Adrenal gland (tissue), 9 donors: ENCODE measurements at regions not wholly inside any gene's neighbourhood (a gene's known extent, or its start where the extent isn't known, plus 50 kb on each side); places are given as distances from the start of the nearest gene placed in this dataset.
"Not testable (repeated sequence)": the region's sequence is repeated elsewhere in the genome, so short reads cannot be mapped to it uniquely, and the experiment has no call there.

Source experiments
- DNase-seq, 7 donors: peaks; one replicate each; pipeline ENCODE4 v3.0.0-alpha.2; 2019 to 2020
- H3K27ac ChIP-seq, 5 donors: fragments of 200-600 bp; sonication (generic) in 4 of 5; 1 replicate in 3 of 5; 2 replicates in 2 of 5; pipeline versions ENCODE4 v1.5.1 to v1.8.0; 2016 to 2020; ENCODE audit warnings: mild to moderate bottlenecking in 1 of 5
- H3K27me3 ChIP-seq: fragments of 200-600 bp; 2 replicates; pipeline ENCODE4 v1.8.0; 2021
- H3K36me3 ChIP-seq, 2 donors: fragments of 200-600 bp; replicated peaks in 1 of 2; 1 replicate in 1 of 2; 2 replicates in 1 of 2; pipeline versions ENCODE4 v1.5.1 to v1.8.0; 2018 to 2022
- H3K4me1 ChIP-seq, 2 donors: fragments of 200-600 bp; replicated peaks in 1 of 2; 1 replicate in 1 of 2; 2 replicates in 1 of 2; pipeline versions ENCODE4 v1.5.1 to v1.8.0; 2018 to 2021
- H3K4me3 ChIP-seq, 4 donors: fragments of 200-600 bp; sonication (generic) in 3 of 4; one replicate each; pipeline ENCODE4 v1.5.1; 2016 to 2018
- H3K9me3 ChIP-seq, 3 donors: fragments of 200-600 bp; sonication (generic) in 1 of 3; replicated peaks in 1 of 3; 1 replicate in 2 of 3; 2 replicates in 1 of 3; pipeline versions ENCODE4 v1.5.1 to v1.8.0; 2016 to 2021
- WGBS, 4 donors: extraction: QIAGEN DNeasy Blood & Tissue Kit in 2 of 4; methylation state at CpG; one replicate each; pipeline versions ENCODE4 v1.1.5 to v1.1.7; 2013 to 2017; 5-methylcytosine and 5-hydroxymethylcytosine counted together
- intact Hi-C, 2 donors: fragments of 100-400 bp; cut with DNase I; formaldehyde crosslinking; loops; one replicate each; pipeline versions ENCODE4 v1.14.1 to v1.15.0; 2022 to 2023
- TF ChIP-seq, protein P1 (sequence below), 6 experiments: fragments of 450-650 bp in 4 of 6; fragments of 200-600 bp in 2 of 6; sonication (generic) in 1 of 6; IDR thresholded peaks; 1 replicate in 5 of 6; 2 replicates in 1 of 6; pipeline versions ENCODE4 v1.5.1 to v1.8.0; 2016 to 2021; ENCODE audit warnings: antibody characterized with exemption in 6 of 6, mild to moderate bottlenecking in 2 of 6, moderate library complexity in 1 of 6
- donor health status: healthy with polysubstance abuse.
- donor health status: Bipolar disorder and iron deficiency.
- donor health status: DM: yes; HTN: yes; CAD: no.
- donor health status: DM: no; HTN: no; CAD: no.
- donor health status: DM: no; HTN: no; CAD: no.

DNA sequence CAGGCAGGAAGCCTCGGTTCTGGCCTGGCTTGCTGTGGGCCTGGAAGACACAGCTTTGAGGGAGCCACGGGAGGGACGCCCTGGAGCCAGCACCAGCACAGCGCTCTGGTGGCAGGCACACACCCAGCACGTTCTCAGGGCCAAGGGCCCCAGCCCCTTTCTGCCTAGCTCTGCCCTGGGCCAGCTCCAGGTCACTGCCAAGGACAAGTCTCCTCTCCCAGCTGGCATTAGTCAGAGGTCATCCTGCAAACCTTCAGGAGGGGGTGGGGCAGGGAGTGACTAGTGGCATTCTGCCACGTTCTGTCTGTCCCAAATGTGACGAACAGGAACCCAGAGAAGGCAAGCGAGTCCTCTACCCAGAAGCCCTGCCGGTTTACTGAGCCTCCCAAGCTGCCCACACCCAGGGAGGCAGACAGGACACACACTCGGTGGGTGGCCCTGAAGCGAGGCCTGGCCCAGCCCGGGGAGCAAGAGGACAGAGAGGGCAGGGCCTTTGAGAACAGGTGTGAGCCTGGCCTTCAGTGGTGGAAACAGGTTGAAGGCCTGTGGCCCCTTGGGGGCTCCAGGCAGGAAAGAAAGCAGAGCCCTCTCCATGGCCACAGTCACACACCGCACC, 528.0 kb downstream of the TP53TG3F start:
- peak overlapping the region in 1 of 5 donors; percentile 40 for H3K27ac ChIP-seq
- H3K27me3 ChIP-seq, H3K4me1 ChIP-seq, H3K9me3 ChIP-seq, intact Hi-C loops, H3K36me3 ChIP-seq, H3K4me3 ChIP-seq: not testable (repeated sequence)
- WGBS, 4 donors: 31 to 32% methylated on average over 4 to 7 of the region's 13 CpGs; no CpG with 5 or more reads in 2 of the 4 donors
- peak in 5 of 7 donors; percentile 7 to 52 (median 29) for DNase-seq

DNA sequence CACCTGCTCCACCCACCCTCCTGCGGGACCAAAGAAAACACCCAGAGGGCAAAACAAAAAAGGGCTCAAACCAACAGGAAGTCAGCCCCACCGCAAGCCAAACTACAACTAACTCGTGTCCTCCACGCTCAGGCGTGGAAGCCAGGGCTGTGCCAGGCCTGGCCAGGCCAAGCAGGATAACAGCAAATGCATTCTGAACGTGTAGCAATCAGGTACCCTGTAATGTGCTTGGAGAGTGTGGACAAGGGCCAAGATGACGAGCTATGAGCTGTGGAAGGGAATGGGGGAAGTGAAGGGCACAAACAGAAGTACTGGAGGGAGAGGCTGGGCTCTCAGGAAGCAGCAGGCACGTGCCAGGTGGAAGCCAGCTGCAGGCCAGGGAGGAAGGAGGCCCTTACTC, 528.6 kb downstream of the TP53TG3F start:
- H3K27ac ChIP-seq, DNase-seq, H3K27me3 ChIP-seq, H3K4me1 ChIP-seq, H3K9me3 ChIP-seq, H3K36me3 ChIP-seq, H3K4me3 ChIP-seq, intact Hi-C loops: not testable (repeated sequence)
- WGBS, 4 donors: no CpG with 5 or more reads among the region's 8 CpGs

DNA sequence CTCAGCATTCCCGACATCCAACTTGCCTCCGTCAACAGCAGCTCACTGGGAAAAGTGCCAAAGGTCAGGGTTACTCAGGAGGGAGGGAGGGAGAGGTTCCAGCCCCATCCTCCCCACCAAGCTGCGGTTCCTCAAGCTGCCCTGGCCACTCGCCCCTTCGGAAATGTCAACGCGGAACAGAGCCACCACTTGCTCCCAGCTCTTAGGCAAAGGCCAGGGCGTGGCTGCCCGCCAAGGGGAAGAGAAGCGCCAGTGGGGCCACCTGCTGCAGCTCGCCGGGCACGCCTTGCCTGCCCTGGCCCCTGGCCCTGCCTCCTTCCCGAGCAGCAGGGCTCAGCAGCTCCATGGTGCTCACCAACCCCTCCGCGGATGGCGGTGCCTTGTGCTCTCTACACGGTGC, 531.1 kb downstream of the TP53TG3F start:
- H3K36me3 ChIP-seq, H3K27me3 ChIP-seq, H3K9me3 ChIP-seq, H3K4me1 ChIP-seq, H3K27ac ChIP-seq, DNase-seq, H3K4me3 ChIP-seq, intact Hi-C loops: not testable (repeated sequence)
- whole genome bisulfite sequencing, 4 donors: no CpG with 5 or more reads among the region's 18 CpGs

DNA sequence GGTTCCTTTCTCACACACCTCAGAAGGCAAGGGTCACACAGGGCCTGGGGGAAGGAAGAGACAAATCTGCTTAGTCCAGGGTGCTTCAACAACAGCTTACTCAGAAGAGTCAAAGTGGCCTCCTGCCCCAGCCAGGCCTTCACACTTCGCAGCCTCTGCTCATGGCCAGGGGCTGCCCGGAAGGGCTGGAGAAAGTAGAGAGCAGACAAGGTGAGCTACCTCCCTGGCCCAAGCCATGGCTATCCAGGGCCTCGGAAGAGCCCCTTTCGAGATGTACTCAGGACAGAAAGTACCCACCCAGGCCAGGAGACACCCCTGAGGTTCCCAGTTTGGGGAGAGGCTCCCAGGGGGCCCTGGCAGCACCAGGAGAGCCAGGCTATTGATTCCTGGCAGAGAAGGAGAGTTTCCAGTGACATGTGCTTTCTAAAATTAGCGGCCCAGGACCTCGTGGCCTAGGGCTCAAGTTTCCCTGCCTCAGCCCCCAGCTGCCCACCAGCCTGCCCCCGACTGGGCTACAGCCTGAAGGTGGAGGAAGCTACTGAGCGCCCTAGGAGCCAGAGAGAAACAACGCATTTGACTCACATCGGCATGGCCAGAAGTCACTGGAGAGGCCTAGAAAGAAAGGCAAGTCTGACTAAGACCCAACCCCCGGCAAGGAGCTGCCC, 533.2 kb downstream of the TP53TG3F start:
- H3K4me1 ChIP-seq, H3K4me3 ChIP-seq, H3K27ac ChIP-seq, H3K27me3 ChIP-seq, H3K36me3 ChIP-seq, intact Hi-C loops, H3K9me3 ChIP-seq, DNase-seq: not testable (repeated sequence)
- 79 to 89% (median 83%) methylated on average over 1 to 11 of the region's 11 CpGs for WGBS, 4 donors

DNA sequence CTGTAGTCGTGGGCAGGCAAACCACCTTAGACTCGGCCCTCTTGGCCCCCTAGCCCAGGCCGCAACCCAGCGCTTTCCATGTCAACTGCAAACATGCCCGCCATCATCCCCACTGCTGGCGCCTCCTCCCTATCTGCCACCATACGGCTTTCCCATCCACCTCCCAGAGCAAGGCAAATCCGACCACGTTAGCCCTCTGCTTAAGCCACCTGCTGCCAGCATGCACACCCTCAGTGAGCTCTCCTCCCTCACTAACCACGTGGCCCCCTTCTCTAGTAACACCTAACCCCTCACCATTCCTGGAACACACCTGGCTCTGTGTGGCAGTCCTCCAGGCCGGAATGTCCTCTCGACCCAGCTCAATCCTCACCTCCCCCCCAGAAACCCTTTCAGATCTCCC, 534.8 kb downstream of the TP53TG3F start:
- WGBS, 4 donors: 56 to 72% (median 66%) methylated on average over 6 to 8 of the region's 12 CpGs
- intact Hi-C loops, H3K4me1 ChIP-seq, H3K9me3 ChIP-seq, H3K27me3 ChIP-seq, H3K36me3 ChIP-seq, H3K27ac ChIP-seq, DNase-seq, H3K4me3 ChIP-seq: not testable (repeated sequence)

DNA sequence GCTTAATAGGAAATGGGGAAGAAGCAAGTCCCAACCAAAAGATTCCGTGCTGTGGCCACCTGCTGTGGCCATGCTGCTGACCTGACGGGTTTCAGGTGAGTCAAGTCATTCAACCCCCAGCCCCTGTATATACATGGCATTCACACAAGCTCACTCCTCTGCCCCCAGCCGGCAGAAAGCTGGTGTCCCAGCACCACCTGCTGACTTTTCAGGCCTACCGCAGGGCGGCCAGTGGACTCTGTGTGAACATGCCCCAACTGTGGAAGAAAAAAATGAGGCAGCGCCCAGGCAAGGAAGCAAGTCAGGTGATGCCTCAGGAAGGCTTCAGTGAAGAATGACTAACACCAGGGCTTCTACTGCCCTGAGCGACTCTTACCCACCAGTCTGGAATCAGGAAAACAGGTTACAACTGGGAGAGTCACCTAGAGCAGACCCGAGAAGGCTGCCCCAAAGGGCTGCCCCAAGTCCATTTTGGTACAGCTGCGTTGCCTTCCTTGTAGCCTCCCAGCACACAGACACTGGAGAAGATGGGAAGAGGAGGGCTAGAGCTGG, 536.5 kb downstream of the TP53TG3F start:
- peak in 4 of 7 donors; percentile 24 to 57 (median 36) for DNase-seq
- H3K27ac ChIP-seq, H3K4me1 ChIP-seq, H3K9me3 ChIP-seq, intact Hi-C loops, H3K4me3 ChIP-seq, H3K27me3 ChIP-seq, H3K36me3 ChIP-seq: not testable (repeated sequence)
- WGBS, 4 donors: 75 to 85% (median 75%) methylated on average over 5 to 8 of the region's 9 CpGs
- TF ChIP-seq, protein P1, sequence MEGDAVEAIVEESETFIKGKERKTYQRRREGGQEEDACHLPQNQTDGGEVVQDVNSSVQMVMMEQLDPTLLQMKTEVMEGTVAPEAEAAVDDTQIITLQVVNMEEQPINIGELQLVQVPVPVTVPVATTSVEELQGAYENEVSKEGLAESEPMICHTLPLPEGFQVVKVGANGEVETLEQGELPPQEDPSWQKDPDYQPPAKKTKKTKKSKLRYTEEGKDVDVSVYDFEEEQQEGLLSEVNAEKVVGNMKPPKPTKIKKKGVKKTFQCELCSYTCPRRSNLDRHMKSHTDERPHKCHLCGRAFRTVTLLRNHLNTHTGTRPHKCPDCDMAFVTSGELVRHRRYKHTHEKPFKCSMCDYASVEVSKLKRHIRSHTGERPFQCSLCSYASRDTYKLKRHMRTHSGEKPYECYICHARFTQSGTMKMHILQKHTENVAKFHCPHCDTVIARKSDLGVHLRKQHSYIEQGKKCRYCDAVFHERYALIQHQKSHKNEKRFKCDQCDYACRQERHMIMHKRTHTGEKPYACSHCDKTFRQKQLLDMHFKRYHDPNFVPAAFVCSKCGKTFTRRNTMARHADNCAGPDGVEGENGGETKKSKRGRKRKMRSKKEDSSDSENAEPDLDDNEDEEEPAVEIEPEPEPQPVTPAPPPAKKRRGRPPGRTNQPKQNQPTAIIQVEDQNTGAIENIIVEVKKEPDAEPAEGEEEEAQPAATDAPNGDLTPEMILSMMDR (IDR thresholded peaks at IDR 0.05): peak in 4 of 6 experiments; percentile 6 to 39 (median 32)

DNA sequence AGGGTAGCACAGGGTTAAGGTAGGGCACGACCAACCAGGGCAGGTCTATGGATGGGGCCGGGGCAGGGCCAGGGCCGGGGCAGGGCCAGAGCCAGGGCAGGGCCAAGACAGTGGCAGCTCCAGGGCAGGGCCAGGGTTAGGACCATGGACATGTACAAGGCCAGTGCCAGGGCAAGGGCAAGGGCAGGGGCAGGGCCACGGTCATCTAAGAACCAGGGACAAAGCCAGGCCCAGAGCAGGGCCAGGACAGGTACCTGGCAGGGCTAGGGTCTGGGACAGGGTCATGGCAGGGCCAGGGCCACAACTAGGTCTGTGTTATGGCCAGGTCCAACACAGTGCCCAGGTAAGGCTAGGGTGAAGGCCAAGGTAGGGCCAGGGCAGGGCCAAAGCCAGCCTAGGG, 541.8 kb downstream of the TP53TG3F start:
- DNase-seq, H3K4me3 ChIP-seq, intact Hi-C loops, H3K27ac ChIP-seq, H3K36me3 ChIP-seq, H3K9me3 ChIP-seq, H3K27me3 ChIP-seq, H3K4me1 ChIP-seq: not testable (repeated sequence)
- 71 to 79% methylated on average over 1 of the region's 4 CpGs; no CpG with 5 or more reads in 2 of the 4 donors for WGBS, 4 donors

DNA sequence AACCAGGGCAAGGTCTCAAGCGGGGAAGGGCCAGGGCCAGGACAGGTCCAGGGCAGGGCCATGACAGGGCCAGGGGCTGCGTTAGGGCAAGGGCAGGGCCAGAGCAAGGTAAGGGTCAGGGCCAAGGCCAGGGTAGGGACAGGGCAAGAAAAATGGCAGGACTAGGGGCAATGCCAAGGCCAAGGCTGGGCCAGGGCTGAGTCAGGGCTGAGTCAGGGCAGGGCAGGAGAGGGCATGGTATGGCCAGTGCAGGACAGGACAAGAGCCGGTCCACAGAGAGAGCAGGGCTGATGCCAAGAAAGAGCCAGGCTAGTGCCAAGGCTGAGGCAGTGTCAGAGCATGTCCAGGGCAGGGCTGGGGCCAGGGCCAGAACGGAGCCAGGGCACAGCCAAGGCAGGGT, 542.5 kb downstream of the TP53TG3F start:
- DNase-seq, H3K4me3 ChIP-seq, H3K9me3 ChIP-seq, H3K27me3 ChIP-seq, H3K27ac ChIP-seq, H3K36me3 ChIP-seq, H3K4me1 ChIP-seq, intact Hi-C loops: not testable (repeated sequence)
- 38 to 67% methylated on average over 1 to 2 of the region's 4 CpGs; no CpG with 5 or more reads in 2 of the 4 donors for WGBS, 4 donors

DNA sequence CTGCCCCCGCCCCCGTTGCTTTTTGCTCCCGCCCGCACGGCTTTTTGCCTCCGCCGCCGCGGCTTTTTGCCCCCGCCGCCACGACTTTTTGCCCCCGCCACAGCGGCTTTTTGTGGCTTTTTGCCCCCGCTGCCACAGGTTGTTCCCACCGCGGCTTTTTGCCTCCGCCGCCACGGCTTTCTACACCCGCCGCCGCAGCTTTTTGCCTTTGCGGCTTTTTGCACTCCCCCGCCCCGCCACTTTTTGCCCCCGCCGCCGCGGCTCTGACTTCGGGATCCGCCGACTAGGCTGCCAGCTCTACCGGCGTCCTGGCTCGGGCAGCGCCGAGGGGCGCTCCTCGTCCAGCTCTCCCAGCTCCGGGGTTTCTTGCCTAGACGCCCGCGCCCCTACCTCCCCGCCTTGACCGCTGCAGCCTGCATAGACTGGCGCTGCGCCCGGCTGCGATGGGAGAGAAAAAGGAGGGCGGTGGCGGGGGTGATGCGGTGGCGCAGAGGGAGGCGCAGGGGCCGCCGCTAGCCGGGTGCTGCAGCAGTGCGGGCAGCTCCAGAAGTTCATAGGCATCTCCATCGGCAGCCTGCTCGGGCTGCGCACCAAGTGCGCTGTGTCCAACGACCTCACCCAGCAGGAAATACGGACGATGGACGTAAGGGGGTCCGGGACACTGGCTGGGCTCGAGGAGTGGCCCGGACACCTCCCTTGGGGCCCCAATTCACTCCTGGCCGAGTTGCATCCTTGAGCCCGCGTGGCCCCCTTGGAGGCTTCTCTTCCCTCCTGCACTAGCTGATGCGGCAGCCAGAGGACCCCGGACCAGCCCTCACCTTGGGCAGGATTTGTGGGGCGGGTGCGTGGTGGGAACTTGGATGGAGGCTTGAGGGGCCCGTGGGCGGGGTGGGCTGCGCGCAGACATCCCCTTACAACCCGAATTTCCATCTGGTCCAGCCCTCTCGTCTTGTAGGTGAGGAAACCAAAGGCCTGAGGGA, 555.7 kb downstream of the TP53TG3F start:
- H3K36me3 ChIP-seq, H3K9me3 ChIP-seq, H3K27ac ChIP-seq, H3K4me1 ChIP-seq, H3K27me3 ChIP-seq, DNase-seq, intact Hi-C loops, H3K4me3 ChIP-seq: not testable (repeated sequence)
- WGBS, 4 donors: 46 to 72% (median 55%) methylated on average over 25 to 83 of the region's 83 CpGs
